Fibroblast of pulmonary artery (primary cell): ENCODE measurements at regions not wholly inside any gene's neighbourhood (a gene's known extent, or its start where the extent isn't known, plus 50 kb on each side); places are given as distances from the start of the nearest gene placed in this dataset.

Source experiments
- DNase-seq: peaks from one replicate; pipeline ENCODE4 v3.0.0-alpha.2; 2010; ENCODE audit warnings: low read depth
- H3K4me3 ChIP-seq: replicated peaks from 2 replicates; pipeline ENCODE4 v1.5.1; 2011; ENCODE audit warnings: low read depth, mild to moderate bottlenecking, control low read depth, low read length, moderate library complexity
- CTCF ChIP-seq: IDR thresholded peaks from 2 replicates; pipeline ENCODE4 v1.5.1; 2011; ENCODE audit warnings: mild to moderate bottlenecking, control low read depth, low read length, inconsistent platforms; ENCODE audit errors: missing control alignments

- TF ChIP-seq CTCF, result no peak
- peak; percentile 82 for DNase-seq
- no peak overlapping the region for H3K4me3 ChIP-seq
Observed at GRCh38 chr6:139587469-139587868, 213.0 kb upstream of the CITED2 start.

- DNase-seq, result no peak
- H3K4me3 ChIP-seq, result no peak overlapping the region
- no peak for TF ChIP-seq CTCF
Observed at GRCh38 chr6:139586273-139586672, 211.8 kb upstream of the CITED2 start.

GRCh38 chr6:139584599-139584998, 210.2 kb upstream of the CITED2 start:
- no peak for TF ChIP-seq CTCF
- H3K4me3 ChIP-seq, result no peak overlapping the region
- no peak for DNase-seq

GRCh38 chr6:139583420-139583819, 209.0 kb upstream of the CITED2 start:
- no peak for TF ChIP-seq CTCF
- DNase-seq, result peak; percentile 22
- no peak overlapping the region for H3K4me3 ChIP-seq

- no peak for DNase-seq
- no peak for TF ChIP-seq CTCF
- no peak overlapping the region for H3K4me3 ChIP-seq
Observed at GRCh38 chr6:139582956-139583355, 208.5 kb upstream of the CITED2 start.

- DNase-seq, result no peak
Observed at GRCh38 chr6:139581485-139581865, 207.0 kb upstream of the CITED2 start.

More at GRCh38 chr6:139581485-139581865, 207.0 kb upstream of the CITED2 start:
- H3K4me3 ChIP-seq, result no peak overlapping the region
- no peak for TF ChIP-seq CTCF
